Liver (tissue), 8 donors: ENCODE measurements at regions not wholly inside any gene's neighbourhood (a gene's known extent, or its start where the extent isn't known, plus 50 kb on each side); places are given as distances from the start of the nearest gene placed in this dataset.

Experiments
- DNase-seq: peaks from one replicate; pipeline ENCODE4 v3.0.0-alpha.2; 2017; ENCODE audit warnings: low spot score
- H3K27ac ChIP-seq, 2 donors: one replicate each; pipeline ENCODE4 v1.7.0; 2013; ENCODE audit warnings: inconsistent platforms in 2 of 2, low read length in 2 of 2, control low read depth in 1 of 2, low read depth in 1 of 2, mild to moderate bottlenecking in 1 of 2
- H3K27me3 ChIP-seq, 4 donors: one replicate each; pipeline versions ENCODE4 v1.6.1 to v1.7.0; 2013; ENCODE audit warnings: low read length in 3 of 4, inconsistent platforms in 1 of 4, mild to moderate bottlenecking in 1 of 4, moderate library complexity in 1 of 4; ENCODE audit not compliant: control insufficient read depth in 4 of 4, insufficient read depth in 4 of 4
- H3K36me3 ChIP-seq, 4 donors: one replicate each; pipeline versions ENCODE4 v1.6.1 to v1.7.0; 2013; ENCODE audit warnings: low read length in 3 of 4, mild to moderate bottlenecking in 3 of 4, low read depth in 1 of 4, moderate library complexity in 1 of 4; ENCODE audit not compliant: control insufficient read depth in 4 of 4, insufficient read depth in 3 of 4
- H3K4me1 ChIP-seq, 4 donors: one replicate each; pipeline versions ENCODE4 v1.6.1 to v1.7.0; 2013; ENCODE audit warnings: low read length in 3 of 4, mild to moderate bottlenecking in 3 of 4, moderate library complexity in 1 of 4; ENCODE audit not compliant: control insufficient read depth in 4 of 4, insufficient read depth in 4 of 4
- H3K4me3 ChIP-seq, 3 donors: one replicate each; pipeline versions ENCODE4 v1.6.1 to v1.7.0; 2013; ENCODE audit warnings: low read length in 3 of 3, control low read depth in 1 of 3, low read depth in 1 of 3, mild to moderate bottlenecking in 1 of 3
- H3K9ac ChIP-seq, 2 donors: one replicate each; pipeline ENCODE4 v1.7.0; 2013; ENCODE audit warnings: low read length in 2 of 2, mild to moderate bottlenecking in 2 of 2, moderate library complexity in 2 of 2, control low read depth in 1 of 2, low read depth in 1 of 2
- H3K9me3 ChIP-seq, 4 donors: one replicate each; pipeline versions ENCODE4 v1.6.1 to v1.7.0; 2013; ENCODE audit warnings: low read length in 3 of 4; ENCODE audit not compliant: control insufficient read depth in 4 of 4
- ATF3 ChIP-seq: IDR thresholded peaks from 2 replicates; pipeline ENCODE4 v1.6.1; 2016; ENCODE audit warnings: antibody characterized with exemption
- CTCF ChIP-seq: fragments of 150-350 bp; IDR thresholded peaks from 2 replicates; pipeline ENCODE4 v1.5.1; 2017; ENCODE audit warnings: improper control_type of control experiment, low read depth, low read length; ENCODE audit not compliant: missing input control
- EGR1 ChIP-seq, 2 donors: IDR thresholded peaks; 2 replicates each; pipeline ENCODE4 v1.6.1; 2016 to 2018; ENCODE audit warnings: antibody characterized with exemption in 2 of 2, low read depth in 2 of 2
- FOXA1 ChIP-seq: IDR thresholded peaks from 2 replicates; pipeline ENCODE4 v1.6.1; 2016; ENCODE audit warnings: antibody characterized with exemption
- FOXA2 ChIP-seq: IDR thresholded peaks from 2 replicates; pipeline ENCODE4 v1.6.1; 2016; ENCODE audit warnings: antibody characterized with exemption
- GABPA ChIP-seq, 2 donors: IDR thresholded peaks in 1 of 2; conservative IDR thresholded peaks in 1 of 2; 2 replicates each; pipeline ENCODE4 v1.6.1; 2016; ENCODE audit warnings: antibody characterized with exemption in 2 of 2, mild to moderate bottlenecking in 1 of 2, moderate library complexity in 1 of 2
- HNF4A ChIP-seq, 2 donors: conservative IDR thresholded peaks; 2 replicates each; pipeline ENCODE4 v1.6.1; 2016; ENCODE audit warnings: antibody characterized with exemption in 2 of 2, mild to moderate bottlenecking in 2 of 2
- HNF4G ChIP-seq: IDR thresholded peaks from 2 replicates; pipeline ENCODE4 v1.6.1; 2016; ENCODE audit warnings: antibody characterized with exemption
- MAX ChIP-seq: IDR thresholded peaks from 2 replicates; pipeline ENCODE4 v1.6.1; 2016; ENCODE audit warnings: antibody characterized with exemption
- NR2F2 ChIP-seq: IDR thresholded peaks from 2 replicates; pipeline ENCODE4 v1.6.1; 2016; ENCODE audit warnings: antibody characterized with exemption
- RAD21 ChIP-seq, 2 donors: IDR thresholded peaks; 2 replicates each; pipeline ENCODE4 v1.6.1; 2016; ENCODE audit warnings: antibody characterized with exemption in 2 of 2, mild to moderate bottlenecking in 2 of 2
- RXRA ChIP-seq, 2 donors: IDR thresholded peaks; 2 replicates each; pipeline ENCODE4 v1.6.1; 2017 to 2018; ENCODE audit warnings: antibody characterized with exemption in 2 of 2, mild to moderate bottlenecking in 1 of 2
- TAF1 ChIP-seq: conservative IDR thresholded peaks from 2 replicates; pipeline ENCODE4 v1.6.1; 2016; ENCODE audit warnings: antibody characterized with exemption, mild to moderate bottlenecking
- ZBTB33 ChIP-seq: IDR thresholded peaks from 2 replicates; pipeline ENCODE4 v1.6.1; 2016; ENCODE audit warnings: antibody characterized with exemption
- WGBS: extraction: QIAGEN DNeasy Blood & Tissue Kit; methylation state at CpG from one replicate; pipeline ENCODE4 v1.1.7; 2013; 5-methylcytosine and 5-hydroxymethylcytosine counted together
- TF ChIP-seq, protein P1 (sequence below): IDR thresholded peaks from 2 replicates; pipeline ENCODE4 v1.6.1; 2016; ENCODE audit warnings: antibody characterized with exemption, mild to moderate bottlenecking
- donor health status: healthy.
- donor health status: healthy.
- donor health status: healthy.
- donor health status: healthy.
- donor health status: healthy.

DNA sequence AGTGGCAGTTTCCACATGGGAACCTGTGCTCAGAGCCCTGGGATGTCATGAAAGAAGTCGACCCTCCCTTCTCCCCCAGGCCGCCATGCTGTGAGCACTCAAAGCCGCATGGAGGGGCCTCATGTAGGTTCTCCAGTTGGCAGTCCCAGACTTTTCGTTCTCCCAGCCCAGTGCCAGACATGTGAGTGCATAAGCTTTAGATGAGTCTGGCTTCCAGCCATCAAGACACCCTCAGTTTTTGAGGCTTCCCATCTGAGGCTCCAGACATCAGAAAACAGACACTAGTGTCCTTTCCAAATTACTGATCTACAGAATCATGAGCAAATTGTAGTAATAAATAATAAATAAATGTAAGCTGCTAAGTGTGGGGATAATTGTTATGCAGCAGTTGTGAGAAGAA, 136.5 kb upstream of the AGBL1 start:
- no peak overlapping the region for H3K4me3 ChIP-seq
- no peaks in the 10 kb centered on the region for H3K27me3 ChIP-seq
- TF ChIP-seq RAD21 (IDR thresholded peaks at IDR 0.05) (no peak), ZBTB33 (no peak), GABPA (IDR thresholded peaks at IDR 0.05 in 1 of 2, conservative IDR thresholded peaks at IDR 0.05 in 1 of 2) (no peak), HNF4G (no peak), FOXA2 (no peak), HNF4A (conservative IDR thresholded peaks at IDR 0.05) (no peak), FOXA1 (no peak), EGR1 (IDR thresholded peaks at IDR 0.05; ENCODE audit: low read depth in 2 of 2) (no peak), NR2F2 (no peak), RXRA (IDR thresholded peaks at IDR 0.05) (no peak), TAF1 (no peak)
- TF ChIP-seq, protein P1, sequence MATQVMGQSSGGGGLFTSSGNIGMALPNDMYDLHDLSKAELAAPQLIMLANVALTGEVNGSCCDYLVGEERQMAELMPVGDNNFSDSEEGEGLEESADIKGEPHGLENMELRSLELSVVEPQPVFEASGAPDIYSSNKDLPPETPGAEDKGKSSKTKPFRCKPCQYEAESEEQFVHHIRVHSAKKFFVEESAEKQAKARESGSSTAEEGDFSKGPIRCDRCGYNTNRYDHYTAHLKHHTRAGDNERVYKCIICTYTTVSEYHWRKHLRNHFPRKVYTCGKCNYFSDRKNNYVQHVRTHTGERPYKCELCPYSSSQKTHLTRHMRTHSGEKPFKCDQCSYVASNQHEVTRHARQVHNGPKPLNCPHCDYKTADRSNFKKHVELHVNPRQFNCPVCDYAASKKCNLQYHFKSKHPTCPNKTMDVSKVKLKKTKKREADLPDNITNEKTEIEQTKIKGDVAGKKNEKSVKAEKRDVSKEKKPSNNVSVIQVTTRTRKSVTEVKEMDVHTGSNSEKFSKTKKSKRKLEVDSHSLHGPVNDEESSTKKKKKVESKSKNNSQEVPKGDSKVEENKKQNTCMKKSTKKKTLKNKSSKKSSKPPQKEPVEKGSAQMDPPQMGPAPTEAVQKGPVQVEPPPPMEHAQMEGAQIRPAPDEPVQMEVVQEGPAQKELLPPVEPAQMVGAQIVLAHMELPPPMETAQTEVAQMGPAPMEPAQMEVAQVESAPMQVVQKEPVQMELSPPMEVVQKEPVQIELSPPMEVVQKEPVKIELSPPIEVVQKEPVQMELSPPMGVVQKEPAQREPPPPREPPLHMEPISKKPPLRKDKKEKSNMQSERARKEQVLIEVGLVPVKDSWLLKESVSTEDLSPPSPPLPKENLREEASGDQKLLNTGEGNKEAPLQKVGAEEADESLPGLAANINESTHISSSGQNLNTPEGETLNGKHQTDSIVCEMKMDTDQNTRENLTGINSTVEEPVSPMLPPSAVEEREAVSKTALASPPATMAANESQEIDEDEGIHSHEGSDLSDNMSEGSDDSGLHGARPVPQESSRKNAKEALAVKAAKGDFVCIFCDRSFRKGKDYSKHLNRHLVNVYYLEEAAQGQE: no peak
- 86% methylated on average over 4 of the region's 4 CpGs for WGBS
- no peaks in the 10 kb centered on the region for H3K9me3 ChIP-seq
- H3K4me1 ChIP-seq: peaks cover 0 to 4% (median 0%) of the 10 kb centered on the region in 4 donors
- H3K9ac ChIP-seq: no peak overlapping the region
- H3K27ac ChIP-seq: no peak overlapping the region
- no peaks in the 10 kb centered on the region for H3K36me3 ChIP-seq
- no peak for DNase-seq

DNA sequence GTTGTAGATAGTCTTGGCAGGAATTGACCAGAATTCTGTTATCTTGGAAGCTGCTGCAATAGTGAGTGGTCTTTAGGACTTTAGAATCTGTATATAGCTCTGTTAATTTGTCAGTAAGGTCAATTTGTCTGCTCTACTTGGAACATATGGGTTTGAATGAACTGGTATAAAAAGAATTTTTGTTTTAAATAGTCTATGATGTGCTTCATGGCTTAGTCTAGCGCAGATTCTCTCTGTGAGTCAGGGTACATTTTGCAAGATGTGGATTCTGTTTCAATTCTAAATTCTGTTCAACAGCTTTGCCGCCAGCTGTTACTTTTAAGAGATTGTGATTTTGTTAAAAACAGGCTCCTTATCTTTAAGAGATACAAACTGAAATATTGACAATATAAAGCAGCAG, 135.9 kb upstream of the AGBL1 start:
- H3K27ac ChIP-seq: no peak overlapping the region
- DNase-seq: no peak
- WGBS: 92% methylated on average over 2 of the region's 2 CpGs
- H3K36me3 ChIP-seq: no peaks in the 10 kb centered on the region
- no peaks in the 10 kb centered on the region for H3K27me3 ChIP-seq
- no peaks in the 10 kb centered on the region for H3K9me3 ChIP-seq
- no peak overlapping the region for H3K4me3 ChIP-seq
- peaks cover 0 to 4% (median 0%) of the 10 kb centered on the region in 4 donors for H3K4me1 ChIP-seq
- H3K9ac ChIP-seq: no peak overlapping the region
- no peak for TF ChIP-seq ATF3
- no peak for TF ChIP-seq MAX

DNA sequence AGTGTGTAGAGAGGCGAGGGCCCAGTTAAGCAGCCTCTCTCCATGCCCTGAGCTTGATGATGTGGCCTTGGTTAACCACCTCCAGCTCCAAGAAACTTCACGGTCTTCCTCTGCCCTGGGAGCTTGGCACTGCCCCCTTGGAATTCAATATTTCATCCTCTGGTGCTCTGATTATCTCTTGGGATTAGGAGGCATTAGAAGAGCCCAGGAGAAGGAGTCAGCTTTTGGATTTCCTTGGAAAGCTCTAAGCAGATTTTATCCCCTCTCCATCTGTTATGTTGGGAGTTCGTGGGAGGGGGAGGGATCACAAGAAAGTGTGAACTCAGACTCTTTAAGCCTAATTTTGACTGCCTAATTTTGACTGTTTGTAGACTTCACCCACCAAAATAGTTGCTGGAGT, 132.7 kb upstream of the AGBL1 start:
- no peak overlapping the region for H3K9ac ChIP-seq
- no peaks in the 10 kb centered on the region for H3K4me1 ChIP-seq
- no peak overlapping the region for H3K27ac ChIP-seq
- H3K27me3 ChIP-seq: no peaks in the 10 kb centered on the region
- H3K9me3 ChIP-seq: no peaks in the 10 kb centered on the region
- no peak for DNase-seq
- no peaks in the 10 kb centered on the region for H3K36me3 ChIP-seq
- no peak overlapping the region for H3K4me3 ChIP-seq
- WGBS: 79% methylated on average over 3 of the region's 3 CpGs
- TF ChIP-seq, protein P1: no peak
- TF ChIP-seq CTCF (no peak), ZBTB33 (no peak)
